Bronchial epithelial cell (primary cell): ENCODE measurements at regions not wholly inside any gene's neighbourhood (a gene's known extent, or its start where the extent isn't known, plus 50 kb on each side); places are given as distances from the start of the nearest gene placed in this dataset.

Experiments used
- DNase-seq: peaks from one replicate; pipeline ENCODE4 v3.0.0-alpha.2; 2010; ENCODE audit warnings: low read depth
- FAIRE-seq: peaks from 2 replicates; lab custom pipeline; 2011; peaks lifted over from hg19 to GRCh38; lab: Jason Lieb, UNC
- H3K27me3 ChIP-seq: 2 replicates; pipeline ENCODE4 v1.5.1; 2011; ENCODE audit warnings: low read length; ENCODE audit not compliant: control insufficient read depth, insufficient read depth
- H3K36me3 ChIP-seq: 2 replicates; pipeline ENCODE4 v1.5.1; 2011; ENCODE audit warnings: low read length; ENCODE audit not compliant: control insufficient read depth, insufficient read depth
- H3K4me3 ChIP-seq: 2 replicates; pipeline ENCODE4 v1.5.1; 2011; ENCODE audit warnings: mild to moderate bottlenecking, low read depth, low read length, control low read depth
- TF ChIP-seq, protein P1 (sequence below): IDR thresholded peaks from 2 replicates; pipeline ENCODE4 v1.5.1; 2011; ENCODE audit warnings: mild to moderate bottlenecking, moderate library complexity, low read length, control low read depth, inconsistent platforms; ENCODE audit not compliant: insufficient read depth, severe bottlenecking

- Histone ChIP-seq H3K27me3 (no peaks in the 10 kb centered on the region), H3K4me3 (no peak overlapping the region), H3K36me3 (no peaks in the 10 kb centered on the region)
- TF ChIP-seq, protein P1, sequence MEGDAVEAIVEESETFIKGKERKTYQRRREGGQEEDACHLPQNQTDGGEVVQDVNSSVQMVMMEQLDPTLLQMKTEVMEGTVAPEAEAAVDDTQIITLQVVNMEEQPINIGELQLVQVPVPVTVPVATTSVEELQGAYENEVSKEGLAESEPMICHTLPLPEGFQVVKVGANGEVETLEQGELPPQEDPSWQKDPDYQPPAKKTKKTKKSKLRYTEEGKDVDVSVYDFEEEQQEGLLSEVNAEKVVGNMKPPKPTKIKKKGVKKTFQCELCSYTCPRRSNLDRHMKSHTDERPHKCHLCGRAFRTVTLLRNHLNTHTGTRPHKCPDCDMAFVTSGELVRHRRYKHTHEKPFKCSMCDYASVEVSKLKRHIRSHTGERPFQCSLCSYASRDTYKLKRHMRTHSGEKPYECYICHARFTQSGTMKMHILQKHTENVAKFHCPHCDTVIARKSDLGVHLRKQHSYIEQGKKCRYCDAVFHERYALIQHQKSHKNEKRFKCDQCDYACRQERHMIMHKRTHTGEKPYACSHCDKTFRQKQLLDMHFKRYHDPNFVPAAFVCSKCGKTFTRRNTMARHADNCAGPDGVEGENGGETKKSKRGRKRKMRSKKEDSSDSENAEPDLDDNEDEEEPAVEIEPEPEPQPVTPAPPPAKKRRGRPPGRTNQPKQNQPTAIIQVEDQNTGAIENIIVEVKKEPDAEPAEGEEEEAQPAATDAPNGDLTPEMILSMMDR: no peak
- no peak for DNase-seq
- FAIRE-seq: no peak
These were observed 155.4 kb downstream of the ARL4C start for GRCh38 chr2:234341306-234341985.

- H3K36me3 ChIP-seq: no peaks in the 10 kb centered on the region
- no peak for FAIRE-seq
These were observed 157.4 kb downstream of the ARL4C start for GRCh38 chr2:234339501-234339900.

DNA sequence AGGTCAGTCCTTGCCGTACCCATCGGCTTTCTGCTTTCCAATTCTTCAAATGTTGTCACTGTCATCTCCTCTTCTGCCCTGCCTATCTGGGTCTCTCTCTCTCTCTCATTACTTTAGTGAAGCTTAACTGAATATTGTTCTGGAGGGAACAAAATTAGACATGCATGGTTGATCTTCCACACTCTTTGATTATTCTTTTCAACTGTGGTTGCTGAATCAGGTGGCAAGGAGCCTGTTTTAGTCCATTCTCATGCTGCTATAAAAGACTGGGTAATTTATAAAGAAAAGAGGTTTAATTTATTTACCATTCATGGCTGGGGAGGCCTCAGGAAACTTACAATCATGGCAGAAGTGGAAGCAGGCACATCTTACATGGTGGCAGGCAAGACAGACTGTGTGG, 157.9 kb downstream of the ARL4C start:
- DNase-seq (no peak), FAIRE-seq (no peak)
- Histone ChIP-seq H3K4me3 (no peak overlapping the region), H3K36me3 (no peaks in the 10 kb centered on the region), H3K27me3 (no peaks in the 10 kb centered on the region)
- TF ChIP-seq, protein P1: no peak

More at GRCh38 chr2:234339501-234339900, 157.4 kb downstream of the ARL4C start:
- Histone ChIP-seq H3K4me3 (no peak overlapping the region), H3K27me3 (no peaks in the 10 kb centered on the region)
- no peak for DNase-seq
- TF ChIP-seq, protein P1: no peak

- FAIRE-seq (peak; percentile 98), DNase-seq (peak; percentile 69)
- Histone ChIP-seq H3K27me3 (no peaks in the 10 kb centered on the region), H3K36me3 (no peaks in the 10 kb centered on the region), H3K4me3 (no peak overlapping the region)
- TF ChIP-seq, protein P1: no peak
These were observed 161.1 kb downstream of the ARL4C start for GRCh38 chr2:234335661-234336228.

DNA sequence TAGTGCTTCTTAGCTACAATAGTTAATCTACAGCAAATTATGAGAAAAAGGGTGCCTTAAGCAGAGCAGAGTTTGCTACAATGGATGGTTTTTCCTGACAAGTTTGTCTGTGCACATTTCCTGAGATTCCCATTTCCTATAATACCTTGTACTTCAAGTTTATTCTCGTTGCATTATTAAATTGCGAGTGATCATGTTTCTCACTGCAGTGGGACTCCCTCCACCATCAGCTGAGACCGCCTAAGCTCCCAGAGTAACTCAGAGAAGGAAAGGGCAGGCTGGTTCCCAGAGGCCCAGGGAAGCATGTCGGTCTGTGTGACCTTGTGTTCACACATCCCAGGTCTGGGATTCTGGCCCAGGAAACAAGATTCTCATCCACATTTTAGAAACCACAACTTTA, 162.1 kb downstream of the ARL4C start:
- FAIRE-seq: no peak
- H3K27me3 ChIP-seq: no peaks in the 10 kb centered on the region

More for the DNA sequence above, 162.1 kb downstream of the ARL4C start:
- H3K4me3 ChIP-seq: no peak overlapping the region
- no peaks in the 10 kb centered on the region for H3K36me3 ChIP-seq
- no peak for DNase-seq
- TF ChIP-seq, protein P1: no peak
